ENCODE measurements at regions not wholly inside any gene's neighbourhood (a gene's known extent, or its start where the extent isn't known, plus 50 kb on each side); places are given as distances from the start of the nearest gene placed in this dataset.

DNA sequence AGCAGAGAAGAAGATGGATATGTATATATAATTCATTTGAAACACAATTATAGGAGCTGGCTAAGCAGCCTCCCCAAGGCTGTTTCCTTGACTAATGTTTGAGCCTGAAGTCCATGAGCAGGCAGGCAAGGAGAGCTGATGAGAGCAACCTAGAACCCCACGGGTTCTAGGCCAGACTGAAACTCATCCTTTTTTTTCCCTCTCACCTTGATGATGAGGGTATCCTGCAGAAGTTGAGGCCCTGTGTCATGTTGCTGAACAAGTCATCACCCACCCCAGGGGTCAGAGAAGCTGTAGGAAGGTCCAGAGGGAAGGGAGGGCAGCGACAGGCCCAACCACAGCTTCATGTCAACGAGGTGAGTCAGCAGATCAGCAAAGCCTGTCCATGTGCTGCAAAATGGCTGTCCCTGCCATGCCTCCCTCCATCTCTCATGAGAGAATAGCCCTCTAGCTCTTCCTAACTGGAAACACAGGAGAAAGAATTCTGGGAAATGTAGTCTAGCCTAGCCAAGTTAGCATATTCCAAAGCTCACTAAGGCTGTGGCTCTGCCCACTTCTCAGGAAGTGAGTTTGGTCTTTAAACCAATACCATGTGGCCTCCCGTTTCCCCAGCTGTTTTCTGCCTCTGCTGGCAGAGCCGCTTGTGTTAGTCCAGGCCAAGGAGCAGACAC is 91.3 kb upstream of the DTNBP1 start:
- TF ChIP-seq, protein P1, sequence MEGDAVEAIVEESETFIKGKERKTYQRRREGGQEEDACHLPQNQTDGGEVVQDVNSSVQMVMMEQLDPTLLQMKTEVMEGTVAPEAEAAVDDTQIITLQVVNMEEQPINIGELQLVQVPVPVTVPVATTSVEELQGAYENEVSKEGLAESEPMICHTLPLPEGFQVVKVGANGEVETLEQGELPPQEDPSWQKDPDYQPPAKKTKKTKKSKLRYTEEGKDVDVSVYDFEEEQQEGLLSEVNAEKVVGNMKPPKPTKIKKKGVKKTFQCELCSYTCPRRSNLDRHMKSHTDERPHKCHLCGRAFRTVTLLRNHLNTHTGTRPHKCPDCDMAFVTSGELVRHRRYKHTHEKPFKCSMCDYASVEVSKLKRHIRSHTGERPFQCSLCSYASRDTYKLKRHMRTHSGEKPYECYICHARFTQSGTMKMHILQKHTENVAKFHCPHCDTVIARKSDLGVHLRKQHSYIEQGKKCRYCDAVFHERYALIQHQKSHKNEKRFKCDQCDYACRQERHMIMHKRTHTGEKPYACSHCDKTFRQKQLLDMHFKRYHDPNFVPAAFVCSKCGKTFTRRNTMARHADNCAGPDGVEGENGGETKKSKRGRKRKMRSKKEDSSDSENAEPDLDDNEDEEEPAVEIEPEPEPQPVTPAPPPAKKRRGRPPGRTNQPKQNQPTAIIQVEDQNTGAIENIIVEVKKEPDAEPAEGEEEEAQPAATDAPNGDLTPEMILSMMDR (IDR thresholded peaks at IDR 0.05; ENCODE audit: insufficient read depth, low read length): no peak
- TF ChIP-seq, protein P2, sequence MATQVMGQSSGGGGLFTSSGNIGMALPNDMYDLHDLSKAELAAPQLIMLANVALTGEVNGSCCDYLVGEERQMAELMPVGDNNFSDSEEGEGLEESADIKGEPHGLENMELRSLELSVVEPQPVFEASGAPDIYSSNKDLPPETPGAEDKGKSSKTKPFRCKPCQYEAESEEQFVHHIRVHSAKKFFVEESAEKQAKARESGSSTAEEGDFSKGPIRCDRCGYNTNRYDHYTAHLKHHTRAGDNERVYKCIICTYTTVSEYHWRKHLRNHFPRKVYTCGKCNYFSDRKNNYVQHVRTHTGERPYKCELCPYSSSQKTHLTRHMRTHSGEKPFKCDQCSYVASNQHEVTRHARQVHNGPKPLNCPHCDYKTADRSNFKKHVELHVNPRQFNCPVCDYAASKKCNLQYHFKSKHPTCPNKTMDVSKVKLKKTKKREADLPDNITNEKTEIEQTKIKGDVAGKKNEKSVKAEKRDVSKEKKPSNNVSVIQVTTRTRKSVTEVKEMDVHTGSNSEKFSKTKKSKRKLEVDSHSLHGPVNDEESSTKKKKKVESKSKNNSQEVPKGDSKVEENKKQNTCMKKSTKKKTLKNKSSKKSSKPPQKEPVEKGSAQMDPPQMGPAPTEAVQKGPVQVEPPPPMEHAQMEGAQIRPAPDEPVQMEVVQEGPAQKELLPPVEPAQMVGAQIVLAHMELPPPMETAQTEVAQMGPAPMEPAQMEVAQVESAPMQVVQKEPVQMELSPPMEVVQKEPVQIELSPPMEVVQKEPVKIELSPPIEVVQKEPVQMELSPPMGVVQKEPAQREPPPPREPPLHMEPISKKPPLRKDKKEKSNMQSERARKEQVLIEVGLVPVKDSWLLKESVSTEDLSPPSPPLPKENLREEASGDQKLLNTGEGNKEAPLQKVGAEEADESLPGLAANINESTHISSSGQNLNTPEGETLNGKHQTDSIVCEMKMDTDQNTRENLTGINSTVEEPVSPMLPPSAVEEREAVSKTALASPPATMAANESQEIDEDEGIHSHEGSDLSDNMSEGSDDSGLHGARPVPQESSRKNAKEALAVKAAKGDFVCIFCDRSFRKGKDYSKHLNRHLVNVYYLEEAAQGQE (IDR thresholded peaks at IDR 0.05; ENCODE audit: insufficient replicate concordance, low read depth): no peak

Measured in HL-60 (cell line).